HG03159 (cell line): ENCODE measurements at regions not wholly inside any gene's neighbourhood (a gene's known extent, or its start where the extent isn't known, plus 50 kb on each side); places are given as distances from the start of the nearest gene placed in this dataset.
"Not testable (repeated sequence)": the region's sequence is repeated elsewhere in the genome, so short reads cannot be mapped to it uniquely, and the experiment has no call there.

Source experiments
- ATAC-seq: cut with Tn5 transposase; IDR thresholded peaks from one replicate; pipeline ENCODE4 v1.9.1; 2021; ENCODE audit warnings: mild to moderate bottlenecking, moderate library complexity; ENCODE audit not compliant: unreplicated experiment

DNA sequence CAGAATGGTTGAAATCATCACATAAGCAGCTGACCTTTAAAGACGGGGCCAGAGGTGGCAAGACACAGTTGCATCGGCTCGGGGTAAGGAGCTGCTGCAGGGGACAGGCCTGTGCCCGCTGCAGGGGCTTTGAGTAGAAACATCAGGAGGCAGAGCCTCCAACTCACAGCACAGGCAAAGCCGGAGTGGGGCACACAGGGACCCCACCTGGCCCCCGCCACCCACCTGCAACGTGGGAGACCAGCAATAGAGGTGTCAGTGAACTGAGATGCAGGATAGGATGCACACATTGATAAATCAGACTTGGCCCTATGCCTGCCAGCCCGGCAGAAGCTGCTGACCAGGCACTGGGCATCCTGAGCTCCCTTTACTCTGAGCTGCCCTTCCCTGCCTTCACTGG is 257.2 kb downstream of the NPHP4 start:
- no peak for ATAC-seq

DNA sequence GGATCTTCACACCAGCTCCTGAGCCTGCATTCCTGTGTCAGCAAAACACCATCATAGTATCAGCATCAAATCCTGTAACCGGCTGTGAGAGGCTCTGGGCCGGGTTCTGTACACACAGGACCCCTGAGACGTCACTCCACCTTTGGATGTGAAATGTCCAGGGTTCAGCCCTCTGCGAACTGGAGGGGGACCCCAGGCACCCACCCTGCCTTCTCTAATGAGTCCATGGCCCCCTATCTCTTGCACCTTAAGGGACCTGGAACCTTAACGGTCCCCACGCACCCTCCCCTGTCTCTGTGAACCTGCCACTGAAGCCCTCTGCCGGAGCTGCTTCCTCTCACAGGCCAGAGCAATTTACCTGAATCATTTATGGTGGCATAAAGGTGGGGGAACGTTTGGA is 257.8 kb downstream of the NPHP4 start:
- no peak for ATAC-seq

- no peak for ATAC-seq
Observed at GRCh38 chr1:5733596-5733995, 258.6 kb downstream of the NPHP4 start.

- no peak for ATAC-seq
Observed at GRCh38 chr1:5731110-5731423, 261.2 kb downstream of the NPHP4 start.

GRCh38 chr1:5730272-5731109 is 261.7 kb downstream of the NPHP4 start:
- no peak for ATAC-seq

DNA sequence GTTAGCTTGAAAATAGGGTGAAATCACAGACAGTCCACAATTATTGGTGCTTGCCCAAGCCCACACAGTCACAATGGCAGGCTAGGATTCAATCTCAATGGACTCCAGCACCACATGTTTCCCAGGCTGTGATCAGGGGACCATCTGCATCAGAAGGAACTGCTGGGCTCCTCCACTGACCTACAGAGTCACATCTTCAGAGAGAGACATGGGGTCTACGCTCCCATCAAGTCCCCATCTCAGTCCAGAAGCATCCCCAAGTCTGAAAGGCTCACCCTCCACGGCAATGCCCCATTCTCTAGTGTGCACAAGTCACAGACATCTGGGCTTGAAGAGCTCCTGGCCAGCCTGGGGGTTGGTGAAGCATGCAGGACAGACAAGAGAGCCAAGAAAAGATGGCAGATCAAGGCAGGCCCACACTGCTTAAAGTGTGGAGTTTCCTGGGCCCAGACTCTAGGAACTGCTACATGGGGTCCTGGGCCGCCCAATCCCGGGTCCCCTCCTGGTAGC is 262.5 kb downstream of the NPHP4 start:
- no peak for ATAC-seq

- no peak for ATAC-seq
Observed at GRCh38 chr1:5728663-5729355, 263.4 kb downstream of the NPHP4 start.

DNA sequence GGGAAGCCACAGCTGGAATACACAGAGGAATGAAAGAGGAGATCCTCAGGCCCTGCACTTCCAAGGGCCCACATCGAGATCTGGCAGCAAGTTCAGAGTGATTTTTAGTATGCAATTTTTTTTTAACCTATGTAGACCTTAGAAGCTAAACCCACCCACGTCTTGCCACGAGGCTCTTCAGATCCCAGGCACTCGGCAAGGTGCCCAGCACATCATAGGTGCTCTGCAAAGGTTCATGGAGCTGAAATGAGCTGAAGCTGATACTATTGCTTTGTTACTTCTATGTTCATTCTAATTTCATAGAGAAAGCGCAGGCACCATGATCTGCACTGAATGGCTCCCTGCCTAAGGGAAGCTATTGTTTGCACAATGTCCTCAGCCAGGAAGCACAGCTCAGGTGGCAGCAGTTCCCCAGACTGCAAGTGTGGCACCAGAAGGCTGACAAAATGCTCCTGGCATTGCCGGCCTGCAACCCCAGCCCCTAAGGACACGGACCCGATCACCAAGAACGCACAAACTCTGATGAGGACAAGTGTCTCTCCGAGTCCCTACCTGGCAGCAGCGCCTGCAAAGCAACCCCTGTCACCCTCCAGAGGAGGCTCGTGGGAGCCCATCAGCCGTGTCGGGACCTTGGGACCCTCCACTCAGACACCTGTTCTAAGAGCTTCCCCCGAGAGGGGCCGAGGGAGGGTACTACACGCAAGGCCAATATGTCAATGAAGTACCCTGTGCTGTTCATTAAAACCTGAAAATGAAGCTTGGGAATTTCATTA is 264.2 kb downstream of the NPHP4 start:
- no peak for ATAC-seq

DNA sequence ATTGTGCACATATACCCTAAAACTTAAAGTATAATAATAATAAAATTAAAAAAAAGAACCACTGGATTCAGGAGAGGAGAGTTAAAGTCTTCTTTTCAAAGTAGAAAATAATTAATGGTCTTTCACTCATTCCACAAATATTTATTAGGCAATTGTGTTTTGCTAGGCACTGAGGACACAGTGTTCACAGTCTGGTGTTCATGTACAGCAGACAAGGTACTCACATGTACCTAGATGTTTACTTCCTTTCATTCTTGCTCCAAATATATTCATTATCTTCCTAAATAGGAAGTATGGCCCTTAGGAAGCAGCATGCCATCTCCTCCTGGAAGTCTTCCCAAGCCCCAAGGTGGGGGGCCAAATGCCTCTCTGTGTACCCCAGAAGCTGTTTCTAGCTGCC is 265.0 kb downstream of the NPHP4 start:
- no peak for ATAC-seq

- not testable (repeated sequence) for ATAC-seq
Observed at GRCh38 chr1:5726586-5727184, 265.5 kb downstream of the NPHP4 start.

GRCh38 chr1:5725855-5726585 is 266.2 kb downstream of the NPHP4 start:
- no peak for ATAC-seq

GRCh38 chr1:5725406-5725805 is 266.8 kb downstream of the NPHP4 start:
- ATAC-seq = no peak

DNA sequence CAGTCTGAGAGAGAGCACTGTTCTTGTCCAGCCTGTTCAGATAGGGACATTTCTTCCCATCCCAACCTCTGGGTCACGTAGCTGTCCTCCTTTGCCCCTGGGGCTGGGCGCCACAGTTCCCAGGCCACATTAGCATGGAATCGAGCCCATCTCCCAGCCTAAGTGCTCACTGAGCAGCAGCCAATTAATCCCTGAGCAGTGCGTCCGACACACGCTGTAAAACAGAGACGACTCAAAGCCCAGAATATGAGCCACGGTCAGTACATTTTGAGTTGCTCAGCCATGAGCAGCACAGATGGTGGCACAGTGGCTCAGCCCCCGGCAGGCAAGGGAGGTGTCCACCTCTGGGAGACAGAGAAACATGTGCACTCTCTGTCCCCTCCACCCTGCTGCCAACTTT is 267.4 kb downstream of the NPHP4 start:
- no peak for ATAC-seq

- no peak for ATAC-seq
Observed at GRCh38 chr1:5722635-5723164, 269.5 kb downstream of the NPHP4 start.

DNA sequence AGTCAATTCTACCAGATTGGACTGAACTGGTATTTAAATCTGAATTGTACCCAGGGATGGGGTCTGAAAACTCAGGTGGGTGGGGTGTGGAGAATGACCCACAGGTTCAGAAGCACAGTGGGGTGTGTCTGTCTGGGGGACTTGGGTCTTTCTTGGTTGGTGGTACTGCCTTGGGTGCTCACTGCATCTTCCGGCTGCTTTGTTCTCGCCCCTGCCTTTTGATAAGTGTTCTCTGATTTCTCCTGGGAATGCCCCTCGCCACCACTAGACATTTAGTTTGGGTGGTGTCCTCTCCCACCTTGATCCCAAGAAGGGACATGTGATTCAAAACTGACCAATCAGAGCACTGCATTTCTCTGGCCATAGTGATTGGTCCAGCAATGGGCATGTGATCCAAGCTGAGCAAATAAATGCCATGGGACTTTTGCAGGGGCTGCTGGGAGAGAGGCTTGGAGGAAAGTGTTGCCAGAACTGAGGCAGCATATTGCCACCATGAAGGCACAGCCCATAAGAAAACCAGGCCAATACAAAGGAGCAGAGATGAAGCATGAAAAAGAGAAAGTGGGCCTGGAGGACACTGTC is 270.5 kb downstream of the NPHP4 start:
- no peak for ATAC-seq

GRCh38 chr1:5720936-5721335 is 271.3 kb downstream of the NPHP4 start:
- no peak for ATAC-seq

DNA sequence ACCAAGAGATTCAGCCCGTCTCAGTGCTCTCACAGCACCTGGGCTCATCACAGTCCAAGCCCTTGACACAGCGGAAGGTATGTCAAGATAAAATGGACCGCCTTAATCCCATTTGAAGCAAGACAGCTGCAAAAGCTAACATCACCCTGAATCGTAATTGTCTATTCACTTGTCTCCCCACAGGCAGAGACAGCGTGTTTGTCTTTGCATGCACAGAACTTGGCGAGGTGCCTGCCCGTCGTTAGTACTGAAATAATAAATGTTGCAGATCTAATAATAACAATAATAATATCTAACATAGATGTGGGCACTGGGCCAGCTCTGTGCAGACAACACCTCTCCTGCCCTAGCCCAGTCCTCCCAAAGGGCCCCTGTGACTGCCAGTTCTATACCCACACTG is 271.7 kb downstream of the NPHP4 start:
- ATAC-seq = no peak

GRCh38 chr1:5720045-5720444 is 272.2 kb downstream of the NPHP4 start:
- no peak for ATAC-seq

GRCh38 chr1:5718831-5719632 is 273.2 kb downstream of the NPHP4 start:
- no peak for ATAC-seq
